GM18858 (cell line): ENCODE measurements at regions not wholly inside any gene's neighbourhood (a gene's known extent, or its start where the extent isn't known, plus 50 kb on each side); places are given as distances from the start of the nearest gene placed in this dataset.
"Not testable (repeated sequence)": the region's sequence is repeated elsewhere in the genome, so short reads cannot be mapped to it uniquely, and the experiment has no call there.

Experiments used
- ATAC-seq: cut with Tn5 transposase; IDR thresholded peaks from one replicate; pipeline ENCODE4 v1.9.1; 2021; ENCODE audit not compliant: unreplicated experiment

- ATAC-seq, result peak; percentile 96
Observed at GRCh38 chr5:162209005-162209605, 141.5 kb downstream of the GABRG2 start.

DNA sequence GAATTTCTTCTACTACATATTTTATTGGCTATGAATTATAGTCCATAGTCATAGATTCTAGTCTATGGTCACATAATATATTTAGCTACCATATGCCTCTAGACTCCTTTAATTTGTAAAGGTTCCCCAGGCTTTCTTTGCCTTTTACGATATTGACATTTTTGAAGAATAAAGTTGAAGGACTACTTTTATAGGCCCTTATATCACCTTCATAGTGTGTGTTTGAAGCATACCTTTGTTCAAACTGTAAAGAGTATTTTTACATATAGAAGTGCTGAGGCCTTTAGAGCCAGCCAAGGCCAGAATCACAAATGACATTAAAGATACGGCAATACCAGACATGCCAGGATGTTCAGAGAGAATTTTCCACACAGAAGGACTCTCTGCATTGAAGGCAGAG lies 147.0 kb downstream of the GABRG2 start:
- ATAC-seq, result no peak

DNA sequence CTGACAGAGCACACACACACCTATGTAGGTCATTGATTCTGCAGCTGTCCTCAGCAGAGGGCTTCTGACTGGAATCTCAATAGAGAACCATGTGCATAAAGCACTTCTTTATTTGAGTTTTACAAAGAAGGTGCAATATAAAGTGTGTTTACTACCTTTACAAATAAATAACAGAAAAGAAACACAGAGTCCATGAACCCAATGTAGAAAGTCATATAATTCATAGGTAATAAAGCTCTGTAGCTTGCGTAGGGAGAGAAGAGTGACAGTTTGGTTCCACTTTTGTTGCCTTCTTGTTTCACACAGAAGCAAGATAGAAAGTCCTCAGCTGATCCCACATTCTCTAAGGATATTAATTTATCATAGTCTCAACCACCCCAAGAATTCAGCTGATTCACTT lies 149.5 kb downstream of the GABRG2 start:
- no peak for ATAC-seq

DNA sequence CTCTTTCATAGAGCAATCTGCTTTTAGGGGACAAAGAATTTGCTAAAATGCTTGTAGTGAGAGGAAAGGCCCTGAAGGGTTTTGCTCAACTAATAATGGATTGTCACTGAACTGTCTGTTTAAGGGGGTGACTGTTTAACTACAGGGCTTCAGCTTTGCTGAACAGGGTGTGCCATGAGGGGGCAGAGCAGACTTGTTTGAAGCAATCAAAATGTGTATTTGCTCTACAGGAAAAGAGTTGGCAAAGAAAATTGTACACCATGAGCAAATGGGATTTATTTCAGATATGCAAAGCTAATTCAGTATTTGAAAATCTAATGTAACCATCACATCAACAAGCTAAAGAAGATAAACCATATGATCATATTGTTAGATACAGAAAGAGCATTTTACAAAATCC lies 154.3 kb downstream of the GABRG2 start:
- ATAC-seq, result no peak

GRCh38 chr5:162227075-162227474 lies 159.5 kb downstream of the GABRG2 start:
- no peak for ATAC-seq

DNA sequence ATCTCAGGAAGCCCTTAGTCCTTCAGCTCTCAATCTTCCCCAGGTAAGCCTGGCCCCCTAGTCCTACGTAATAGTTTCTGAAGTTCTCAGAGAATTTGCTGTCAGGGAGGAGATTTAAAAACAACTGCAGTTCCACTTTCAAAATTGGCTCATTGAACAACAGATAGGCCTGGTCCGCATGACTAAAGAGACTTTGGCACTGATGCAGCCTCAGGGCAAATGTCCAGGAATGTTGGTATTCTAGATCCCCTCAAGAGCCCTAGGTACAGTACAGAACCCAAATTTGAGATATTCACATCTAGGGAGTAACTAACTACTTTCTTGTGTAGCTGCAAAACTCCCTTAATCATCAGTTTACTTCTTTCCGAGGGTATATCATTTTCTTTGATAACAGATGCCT lies 162.8 kb downstream of the GABRG2 start:
- no peak for ATAC-seq

DNA sequence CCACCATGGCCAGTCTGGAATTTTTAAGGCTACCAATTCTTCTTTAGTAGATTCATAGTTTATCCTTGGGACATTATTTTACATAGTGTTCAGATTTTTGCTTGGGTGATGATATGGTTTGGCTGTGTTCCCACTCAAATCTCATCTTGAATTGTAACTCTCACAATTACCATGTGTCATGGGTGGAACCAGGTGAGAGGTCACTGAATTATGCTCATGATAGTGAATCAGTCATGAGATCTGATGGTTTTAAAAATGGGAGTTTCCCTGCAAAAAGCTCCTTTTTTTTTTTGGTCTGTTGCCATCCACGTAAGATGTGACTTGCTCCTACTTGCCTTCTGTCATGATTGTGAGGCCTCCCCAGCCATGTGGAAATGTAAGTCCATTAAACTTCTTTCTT lies 163.9 kb downstream of the GABRG2 start:
- ATAC-seq, result no peak

DNA sequence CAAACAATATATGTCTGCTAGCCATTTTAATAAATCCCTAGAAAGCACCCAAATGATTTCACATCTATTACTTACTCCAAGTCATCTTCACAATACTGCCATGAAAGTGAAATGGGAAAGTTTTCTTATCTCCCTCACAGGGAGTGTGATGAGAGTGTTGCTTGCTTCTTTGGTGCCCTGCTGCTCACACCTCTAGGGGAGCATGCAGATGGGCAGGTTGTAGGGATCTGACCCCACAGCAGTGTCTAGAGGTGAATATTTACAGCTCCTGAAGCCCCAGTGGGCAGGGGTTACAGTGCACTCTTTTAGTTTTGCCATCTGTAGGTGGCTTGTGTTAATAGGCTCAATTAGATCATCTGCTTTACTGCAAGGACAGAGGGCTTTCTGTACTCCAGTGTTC lies 173.2 kb downstream of the GABRG2 start:
- no peak for ATAC-seq

DNA sequence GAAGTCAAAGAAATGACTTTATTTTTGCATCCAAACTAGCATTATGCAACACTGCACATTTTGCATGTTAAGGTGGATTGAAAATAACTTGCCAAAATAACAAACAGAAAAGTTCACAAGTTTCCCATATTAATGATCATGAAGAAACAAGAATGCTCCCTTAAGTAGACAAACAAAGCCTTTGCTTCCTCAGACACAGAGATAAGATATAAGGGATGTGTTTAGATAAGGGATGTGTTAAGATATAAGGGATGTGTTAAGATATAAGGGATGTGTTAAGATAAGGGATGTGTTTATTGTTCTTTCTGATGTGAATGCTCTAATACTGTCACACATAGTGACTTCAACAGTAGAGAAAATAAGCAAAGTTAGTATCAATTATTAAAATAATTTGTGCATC lies 174.8 kb downstream of the GABRG2 start:
- no peak for ATAC-seq

GRCh38 chr5:162243651-162244050 lies 176.1 kb downstream of the GABRG2 start:
- ATAC-seq, result no peak

- peak; percentile 56 for ATAC-seq
Observed at GRCh38 chr5:162248107-162248713, 180.6 kb downstream of the GABRG2 start.

GRCh38 chr5:162256711-162257110 lies 189.1 kb downstream of the GABRG2 start:
- ATAC-seq, result no peak

GRCh38 chr5:162268694-162269481 lies 201.3 kb downstream of the GABRG2 start:
- peak; percentile 53 for ATAC-seq

DNA sequence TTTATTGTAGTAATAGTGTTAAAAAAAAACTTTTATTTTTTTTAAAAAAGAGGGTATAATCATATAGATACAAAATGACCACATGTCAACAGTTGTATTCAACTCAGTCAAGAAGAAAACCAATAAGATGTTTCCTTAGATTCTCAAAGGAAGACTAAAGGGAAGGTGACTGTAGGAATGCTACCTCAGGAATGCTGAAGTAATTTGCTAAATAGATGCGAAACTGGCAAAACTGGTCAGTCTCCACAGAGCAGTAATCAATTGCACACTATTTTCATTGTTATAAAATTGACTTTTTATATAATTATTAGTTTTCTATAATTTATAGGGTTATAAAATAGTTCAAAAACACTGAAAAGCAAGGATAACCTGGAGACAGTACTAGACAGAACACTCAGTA lies 204.8 kb downstream of the GABRG2 start:
- ATAC-seq, result no peak

DNA sequence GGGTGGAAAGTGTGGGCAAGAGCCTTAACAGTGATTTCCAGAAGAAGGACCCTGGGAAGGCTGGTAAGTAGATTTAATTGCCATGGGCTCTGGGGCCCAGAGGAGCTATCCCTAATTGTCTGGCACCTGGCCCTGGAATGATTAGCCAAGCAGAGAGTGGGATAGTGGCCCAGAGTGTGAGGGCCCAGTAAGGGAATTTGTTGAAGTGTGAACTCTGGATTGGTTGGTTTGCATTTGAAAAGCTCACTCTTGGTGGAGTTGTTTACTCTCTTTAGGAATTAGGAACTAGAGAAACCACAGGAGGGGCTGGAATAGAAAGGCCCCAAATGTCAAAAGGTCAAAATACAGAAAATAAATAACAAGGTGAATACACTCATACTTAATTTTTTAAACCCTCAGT lies 207.1 kb downstream of the GABRG2 start:
- no peak for ATAC-seq

DNA sequence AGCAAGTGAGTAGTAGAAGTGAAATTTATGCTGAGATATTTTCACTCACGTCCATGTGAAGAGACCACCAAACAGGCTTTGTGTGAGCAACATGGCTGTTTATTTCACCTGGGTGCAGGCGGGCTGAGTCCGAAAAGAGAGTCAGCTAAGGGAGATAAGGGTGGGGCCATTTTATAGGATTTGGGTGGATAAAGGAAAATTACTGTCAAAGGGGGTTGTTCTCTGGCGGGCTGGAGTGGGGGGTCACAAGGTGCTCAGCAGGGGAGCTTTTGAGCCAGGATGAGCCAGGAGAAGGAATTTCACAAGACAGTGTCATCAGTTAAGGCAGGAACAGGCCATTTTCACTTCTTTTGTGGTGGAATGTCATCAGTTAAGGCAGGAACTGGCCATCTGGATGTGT lies 207.8 kb downstream of the GABRG2 start:
- ATAC-seq, result not testable (repeated sequence)

GRCh38 chr5:162282191-162282590 lies 214.6 kb downstream of the GABRG2 start:
- no peak for ATAC-seq

DNA sequence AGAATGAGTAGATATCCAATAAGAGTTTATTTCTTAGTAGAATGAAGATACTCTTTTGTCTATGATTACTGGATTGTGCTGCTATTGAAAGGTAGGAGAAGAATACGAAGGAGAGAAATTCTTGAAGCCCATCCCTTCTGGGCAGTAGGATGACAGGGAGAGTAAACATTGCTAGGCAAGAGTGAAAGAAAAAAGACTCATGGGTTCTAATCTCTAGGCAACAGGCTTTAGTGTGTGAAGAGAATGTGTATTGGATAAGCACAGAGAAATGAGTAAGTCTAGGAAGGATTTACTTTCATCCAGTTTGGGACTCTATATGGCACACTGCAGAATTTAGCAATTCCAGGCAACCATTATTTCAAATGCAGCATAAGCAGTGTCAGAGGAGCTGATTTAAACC lies 216.0 kb downstream of the GABRG2 start:
- ATAC-seq, result no peak

DNA sequence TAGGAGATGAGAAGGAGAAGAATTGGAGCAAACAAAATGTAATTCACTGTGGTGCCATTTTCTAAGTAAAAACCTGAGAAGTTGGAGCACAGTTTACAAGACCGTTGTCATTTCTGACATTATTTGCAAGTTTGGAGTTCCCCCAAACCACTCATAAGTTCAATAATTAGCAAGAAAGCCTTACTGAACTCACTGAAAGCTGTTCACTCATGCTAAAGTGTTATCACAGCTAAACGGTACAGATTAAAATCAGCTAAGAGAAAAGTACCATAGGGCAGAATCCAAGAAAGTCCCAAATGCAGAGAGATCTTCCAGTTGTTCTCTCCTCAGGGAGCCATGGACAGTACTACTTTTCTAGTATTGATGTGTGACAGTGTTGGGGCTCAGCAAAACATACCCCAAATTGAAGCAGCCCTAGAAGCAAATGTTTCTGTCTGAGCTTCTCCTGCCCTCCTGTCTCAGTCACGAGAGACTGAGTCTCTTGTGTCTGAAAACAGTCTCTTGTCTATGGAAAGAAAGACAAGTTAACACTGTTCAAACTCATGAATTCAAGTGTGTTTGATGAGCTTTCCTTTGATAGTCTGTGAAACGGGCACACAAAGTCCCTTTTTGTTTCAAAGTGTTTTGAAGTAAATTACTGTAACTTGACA lies 221.2 kb downstream of the GABRG2 start:
- peak; percentile 74 for ATAC-seq

GRCh38 chr5:162289489-162289888 lies 221.9 kb downstream of the GABRG2 start:
- ATAC-seq, result peak; percentile 22

DNA sequence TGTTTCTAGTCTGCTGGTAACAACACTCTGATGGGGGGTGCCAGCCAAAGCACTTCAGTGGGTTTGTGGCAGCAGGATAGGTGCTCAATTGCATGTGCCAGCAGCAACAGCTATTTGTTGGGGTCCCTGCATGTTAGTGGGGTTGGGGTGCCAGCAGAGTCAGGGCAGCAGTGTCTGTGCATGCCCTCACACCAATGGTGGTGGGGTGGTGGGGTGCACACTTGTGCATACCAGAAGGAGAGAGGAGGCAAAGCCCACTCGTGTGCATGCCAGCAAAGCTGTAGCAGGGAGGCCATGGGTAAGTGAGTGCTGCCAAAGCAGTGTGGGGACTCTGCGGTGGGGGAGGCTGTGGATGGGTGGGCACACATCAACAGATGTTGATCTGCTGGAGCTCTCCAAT lies 232.2 kb downstream of the GABRG2 start:
- no peak for ATAC-seq

GRCh38 chr5:162301356-162301755 lies 233.8 kb downstream of the GABRG2 start:
- no peak for ATAC-seq
